ENCODE measurements at regions not wholly inside any gene's neighbourhood (a gene's known extent, or its start where the extent isn't known, plus 50 kb on each side); places are given as distances from the start of the nearest gene placed in this dataset.

- no peak for TF ChIP-seq KDM5A (IDR thresholded peaks at IDR 0.05; ENCODE audit: low read length)
- no peak for TF ChIP-seq POLR2A (IDR thresholded peaks at IDR 0.05; ENCODE audit: control extremely low read depth in 1 of 2, low read depth in 2 of 2, low read length in 2 of 2)
- TF ChIP-seq YY1 (IDR thresholded peaks at IDR 0.05; ENCODE audit: low read depth, low read length), result no peak
These were observed 58.8 kb upstream of the SLC38A11 start for GRCh38 chr2:165013944-165014619.

Data from H1 (cell line).